Suprapubic skin (tissue), 4 donors: ENCODE measurements at regions not wholly inside any gene's neighbourhood (a gene's known extent, or its start where the extent isn't known, plus 50 kb on each side); places are given as distances from the start of the nearest gene placed in this dataset.

Experiments
- DNase-seq, 2 donors: peaks; one replicate each; pipeline ENCODE4 v3.0.0-alpha.2; 2019; ENCODE audit warnings: low spot score in 2 of 2
- H3K27ac ChIP-seq: fragments of 200-600 bp; sonication (generic); one replicate; pipeline ENCODE4 v1.5.1; 2019
- H3K27me3 ChIP-seq: fragments of 200-600 bp; sonication (generic); one replicate; pipeline ENCODE4 v1.5.1; 2019
- H3K36me3 ChIP-seq: fragments of 200-600 bp; sonication (generic); one replicate; pipeline ENCODE4 v1.5.1; 2019
- H3K4me1 ChIP-seq: fragments of 200-600 bp; sonication (generic); one replicate; pipeline ENCODE4 v1.5.1; 2019
- H3K4me3 ChIP-seq: fragments of 200-600 bp; sonication (generic); one replicate; pipeline ENCODE4 v1.5.1; 2019; ENCODE audit warnings: mild to moderate bottlenecking
- H3K9me3 ChIP-seq: fragments of 200-600 bp; sonication (generic); one replicate; pipeline ENCODE4 v1.5.1; 2019
- EP300 ChIP-seq: sonication (generic); formaldehyde crosslinking; IDR thresholded peaks from one replicate; pipeline ENCODE4 v1.6.1; 2017; ENCODE audit warnings: antibody characterized with exemption
- POLR2A ChIP-seq, 2 donors: fragments of 450-650 bp; IDR thresholded peaks; one replicate each; pipeline ENCODE4 v1.6.1; 2017; ENCODE audit warnings: antibody characterized with exemption in 2 of 2, mild to moderate bottlenecking in 2 of 2, moderate library complexity in 2 of 2
- POLR2AphosphoS5 ChIP-seq, 3 donors: sonication (generic); formaldehyde crosslinking; IDR thresholded peaks; one replicate each; pipeline ENCODE4 v1.6.1; 2017; ENCODE audit warnings: antibody characterized with exemption in 3 of 3
- WGBS: methylation state at CpG from one replicate; pipeline ENCODE4 v1.1.5; 2018; 5-methylcytosine and 5-hydroxymethylcytosine counted together
- TF ChIP-seq, protein P1 (sequence below), 2 donors: fragments of 200-600 bp in 1 of 2; fragments of 450-650 bp in 1 of 2; sonication (generic) in 1 of 2; IDR thresholded peaks; one replicate each; pipeline ENCODE4 v1.5.1; 2016 to 2019; ENCODE audit warnings: antibody characterized with exemption in 2 of 2, mild to moderate bottlenecking in 1 of 2, moderate library complexity in 1 of 2

DNA sequence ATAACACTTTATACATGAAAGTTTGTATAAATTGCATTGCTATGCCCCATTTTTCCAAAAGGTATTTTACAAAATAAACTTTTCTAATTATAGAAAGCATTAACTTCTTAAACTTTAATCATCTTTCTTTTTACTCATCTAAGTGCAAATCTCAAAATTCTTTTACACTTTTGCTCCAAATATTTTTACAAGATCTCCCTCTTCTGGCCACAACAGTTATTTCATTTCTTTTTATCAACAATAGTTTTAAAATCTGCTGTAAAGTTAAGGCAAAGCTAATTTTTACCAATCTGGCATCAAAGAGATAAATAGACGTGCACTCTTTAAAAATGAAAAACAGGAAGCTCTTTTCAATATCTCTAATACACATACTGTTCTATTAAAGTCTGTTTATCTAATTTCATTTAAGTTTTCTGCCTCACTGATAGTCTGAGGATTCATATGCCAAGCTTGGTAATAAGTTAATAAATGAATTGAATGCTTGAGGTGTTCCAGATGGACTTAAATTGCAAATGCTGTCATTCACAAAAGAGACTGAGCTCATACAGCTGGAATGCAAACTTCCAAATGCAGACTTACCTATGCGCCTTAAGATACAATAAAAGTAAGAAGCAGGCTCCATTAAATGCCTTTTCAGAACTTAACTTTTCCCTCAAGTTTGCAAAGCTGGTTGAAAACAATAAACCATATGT, 583.0 kb upstream of the ATXN8OS start:
- DNase-seq: no peak
- 43% methylated on average over 2 of the region's 2 CpGs for WGBS

DNA sequence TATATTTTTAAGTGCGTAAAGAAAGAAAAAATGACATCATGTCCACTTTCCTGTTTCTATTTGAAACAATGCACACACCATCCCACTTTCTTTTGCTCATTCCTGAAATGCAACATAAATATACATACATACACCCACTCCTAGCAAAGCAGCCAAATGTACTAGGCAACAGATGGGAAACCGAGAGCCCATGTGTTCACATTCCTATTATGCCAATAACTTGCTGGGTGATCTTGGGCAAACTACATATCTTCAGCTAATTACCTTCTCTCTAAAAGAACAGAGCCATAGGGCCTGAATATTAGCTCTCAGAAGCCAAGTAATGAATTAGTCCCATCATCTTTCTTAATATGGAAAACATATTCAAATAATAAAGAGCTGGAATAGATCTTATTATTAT, 610.6 kb upstream of the ATXN8OS start:
- TF ChIP-seq POLR2AphosphoS5 (IDR thresholded peaks at IDR 0.05) (no peak), POLR2A (IDR thresholded peaks at IDR 0.05) (no peak), EP300 (no peak)
- TF ChIP-seq, protein P1, sequence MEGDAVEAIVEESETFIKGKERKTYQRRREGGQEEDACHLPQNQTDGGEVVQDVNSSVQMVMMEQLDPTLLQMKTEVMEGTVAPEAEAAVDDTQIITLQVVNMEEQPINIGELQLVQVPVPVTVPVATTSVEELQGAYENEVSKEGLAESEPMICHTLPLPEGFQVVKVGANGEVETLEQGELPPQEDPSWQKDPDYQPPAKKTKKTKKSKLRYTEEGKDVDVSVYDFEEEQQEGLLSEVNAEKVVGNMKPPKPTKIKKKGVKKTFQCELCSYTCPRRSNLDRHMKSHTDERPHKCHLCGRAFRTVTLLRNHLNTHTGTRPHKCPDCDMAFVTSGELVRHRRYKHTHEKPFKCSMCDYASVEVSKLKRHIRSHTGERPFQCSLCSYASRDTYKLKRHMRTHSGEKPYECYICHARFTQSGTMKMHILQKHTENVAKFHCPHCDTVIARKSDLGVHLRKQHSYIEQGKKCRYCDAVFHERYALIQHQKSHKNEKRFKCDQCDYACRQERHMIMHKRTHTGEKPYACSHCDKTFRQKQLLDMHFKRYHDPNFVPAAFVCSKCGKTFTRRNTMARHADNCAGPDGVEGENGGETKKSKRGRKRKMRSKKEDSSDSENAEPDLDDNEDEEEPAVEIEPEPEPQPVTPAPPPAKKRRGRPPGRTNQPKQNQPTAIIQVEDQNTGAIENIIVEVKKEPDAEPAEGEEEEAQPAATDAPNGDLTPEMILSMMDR (IDR thresholded peaks at IDR 0.05): no peak
- H3K27me3 ChIP-seq: no peaks in the 10 kb centered on the region
- H3K9me3 ChIP-seq: peaks cover 3% of the 10 kb centered on the region
- no peak for DNase-seq
- no peaks in the 10 kb centered on the region for H3K4me1 ChIP-seq
- no peak overlapping the region for H3K4me3 ChIP-seq
- H3K36me3 ChIP-seq: no peaks in the 10 kb centered on the region
- no peak overlapping the region for H3K27ac ChIP-seq
- 74% methylated on average over 2 of the region's 2 CpGs for WGBS

More for the DNA sequence above, 583.0 kb upstream of the ATXN8OS start:
- Histone ChIP-seq H3K4me3 (no peak overlapping the region), H3K9me3 (no peaks in the 10 kb centered on the region), H3K36me3 (no peaks in the 10 kb centered on the region), H3K27ac (no peak overlapping the region), H3K27me3 (no peaks in the 10 kb centered on the region), H3K4me1 (no peaks in the 10 kb centered on the region)
- TF ChIP-seq POLR2A (IDR thresholded peaks at IDR 0.05) (no peak), EP300 (no peak), POLR2AphosphoS5 (IDR thresholded peaks at IDR 0.05) (no peak)
- TF ChIP-seq, protein P1 (IDR thresholded peaks at IDR 0.05): no peak

DNA sequence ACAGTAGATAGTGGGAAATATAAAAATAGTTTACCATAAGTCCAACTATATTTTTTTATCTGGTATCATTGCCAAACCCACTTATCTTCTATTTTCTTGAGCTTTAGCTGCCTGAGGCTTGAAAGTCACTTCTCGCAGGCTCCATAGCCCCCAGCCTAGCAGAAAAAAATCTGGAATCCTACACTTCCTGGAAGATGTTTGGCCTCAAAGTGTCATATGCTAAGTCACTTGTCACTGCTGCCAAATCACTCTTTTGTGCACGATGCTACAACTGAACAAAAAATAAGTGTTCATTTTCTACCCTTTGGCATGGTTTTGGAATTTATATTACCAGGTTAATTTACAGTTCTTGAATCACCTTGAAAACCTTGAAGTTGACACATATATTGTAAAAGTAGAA, 612.5 kb upstream of the ATXN8OS start:
- no peak overlapping the region for H3K4me3 ChIP-seq
- no peak for DNase-seq
- H3K4me1 ChIP-seq: no peaks in the 10 kb centered on the region
- WGBS: 36% methylated on average over 2 of the region's 2 CpGs
- H3K36me3 ChIP-seq: no peaks in the 10 kb centered on the region
- TF ChIP-seq, protein P1 (IDR thresholded peaks at IDR 0.05): no peak
- no peak for TF ChIP-seq EP300
- TF ChIP-seq POLR2A (IDR thresholded peaks at IDR 0.05): no peak
- TF ChIP-seq POLR2AphosphoS5 (IDR thresholded peaks at IDR 0.05): no peak
- H3K9me3 ChIP-seq: no peaks in the 10 kb centered on the region
- no peak overlapping the region for H3K27ac ChIP-seq
- H3K27me3 ChIP-seq: no peaks in the 10 kb centered on the region

DNA sequence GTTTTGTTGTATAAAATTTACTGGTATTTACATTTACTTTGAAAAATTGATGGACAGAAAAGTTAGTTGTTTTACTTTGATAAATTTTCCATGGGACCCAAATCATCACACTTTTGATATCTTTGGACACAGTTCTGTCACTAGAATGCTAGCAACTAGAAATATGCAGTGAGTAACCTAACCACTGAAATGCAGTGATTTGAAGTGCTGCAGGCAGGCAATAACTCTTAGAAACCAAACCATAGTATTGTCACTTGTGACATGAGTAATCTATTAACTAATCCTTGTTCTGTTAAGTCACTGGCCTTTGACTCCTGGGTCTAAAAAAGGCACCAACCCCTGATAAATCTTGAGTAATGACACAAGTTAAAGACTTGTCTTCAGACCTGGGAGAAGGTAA, 620.0 kb upstream of the ATXN8OS start:
- Histone ChIP-seq H3K27me3 (no peaks in the 10 kb centered on the region), H3K4me1 (no peaks in the 10 kb centered on the region), H3K36me3 (no peaks in the 10 kb centered on the region), H3K9me3 (peaks cover 18% of the 10 kb centered on the region), H3K4me3 (no peak overlapping the region), H3K27ac (no peak overlapping the region)
- no peak for DNase-seq
- TF ChIP-seq, protein P1 (IDR thresholded peaks at IDR 0.05): no peak
- TF ChIP-seq POLR2A (IDR thresholded peaks at IDR 0.05) (no peak), POLR2AphosphoS5 (IDR thresholded peaks at IDR 0.05) (no peak), EP300 (no peak)

DNA sequence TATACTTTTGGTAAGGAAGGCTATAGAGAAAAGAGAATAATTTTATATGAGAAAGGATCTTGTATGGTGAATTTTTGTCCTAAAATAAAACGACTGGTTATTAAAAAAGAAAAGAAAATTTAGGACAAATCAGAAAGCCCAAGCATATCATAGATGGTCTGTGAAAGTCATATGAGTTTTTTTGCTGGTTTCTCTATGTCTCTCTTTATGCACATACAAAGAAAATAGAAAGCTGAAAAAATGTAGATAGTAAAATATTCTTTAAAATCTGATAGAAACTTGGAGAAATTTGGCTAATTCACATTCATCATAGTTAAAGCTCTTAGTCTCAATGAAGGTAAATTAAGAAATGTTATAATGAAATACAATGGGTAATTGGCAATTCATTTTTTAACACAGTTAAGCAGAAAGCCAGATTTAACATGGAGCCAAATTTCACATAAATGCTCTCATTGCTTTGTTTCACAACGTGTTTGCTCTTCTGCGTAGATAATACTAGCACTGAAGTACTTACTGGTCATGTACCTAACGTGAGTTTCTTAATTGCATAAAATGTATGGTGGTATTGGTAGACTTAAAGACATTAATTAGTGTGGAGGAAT, 621.5 kb upstream of the ATXN8OS start:
- H3K36me3 ChIP-seq: no peaks in the 10 kb centered on the region
- 68% methylated on average over 4 of the region's 4 CpGs for WGBS
- TF ChIP-seq, protein P1 (IDR thresholded peaks at IDR 0.05): no peak
- TF ChIP-seq EP300 (no peak), POLR2AphosphoS5 (IDR thresholded peaks at IDR 0.05) (no peak)
- DNase-seq: no peak
- no peaks in the 10 kb centered on the region for H3K27me3 ChIP-seq
- H3K4me3 ChIP-seq: no peak overlapping the region
- peaks cover 18% of the 10 kb centered on the region for H3K9me3 ChIP-seq
- no peaks in the 10 kb centered on the region for H3K4me1 ChIP-seq
- no peak overlapping the region for H3K27ac ChIP-seq
